GM12878 (cell line): ENCODE measurements at regions not wholly inside any gene's neighbourhood (a gene's known extent, or its start where the extent isn't known, plus 50 kb on each side); places are given as distances from the start of the nearest gene placed in this dataset. TPM values are rescaled to one million over a fixed set of nuclear protein-coding genes. Genes with fewer than 3 reads are reported as not detected.

Source experiments
- E2F4 ChIP-seq: IDR thresholded peaks from 2 replicates; pipeline ENCODE4 v1.6.1; 2012; ENCODE audit warnings: low read depth, low read length, improper control_type of control experiment
- IKZF1 ChIP-seq: fragments of 450-650 bp; conservative IDR thresholded peaks from 2 replicates; pipeline ENCODE4 v1.6.1; 2017; ENCODE audit warnings: antibody characterized with exemption, mild to moderate bottlenecking
- ZNF592 ChIP-seq: fragments of 450-650 bp; IDR thresholded peaks from 2 replicates; pipeline ENCODE4 v1.6.1; 2017; ENCODE audit warnings: mild to moderate bottlenecking, moderate library complexity
- small RNA-seq: library from RNA; depleted of rRNA; stranded (forward); fragments of <200 nt; gene quantifications from one replicate; pipeline ENCODE3, GENCODE V24; 2014

GRCh38 chr9:99762470-99762869 lies 59.2 kb upstream of the NR4A3 start (continued):
- TF ChIP-seq E2F4 (no peak), ZNF592 (no peak), IKZF1 (peak; percentile 78)

Small RNA genes lying in the stretch of these regions (small RNA-seq; reads per million reads assigned to genes)
- gene AL137067.1 (not detected), gene AL137067.2 (not detected)
